Heart right ventricle (tissue), 16 donors: ENCODE measurements at regions not wholly inside any gene's neighbourhood (a gene's known extent, or its start where the extent isn't known, plus 50 kb on each side); places are given as distances from the start of the nearest gene placed in this dataset.

Experiments
- ATAC-seq, 8 donors: fragments of 200-7000 bp; cut with Tn5 transposase; one replicate each; pipeline ENCODE4 v1.9.1; 2020; ENCODE audit warnings: mild to moderate bottlenecking in 8 of 8, moderate library complexity in 8 of 8, moderate number of reproducible peaks in 1 of 8
- DNase-seq, 2 donors: peaks; one replicate each; pipeline ENCODE4 v3.0.0-alpha.2; 2020
- H3K27ac ChIP-seq, 10 donors: fragments of 200-600 bp; sonication (generic) in 2 of 10; one replicate each; pipeline versions ENCODE4 v1.5.0 to v1.8.0; 2020 to 2022; ENCODE audit warnings: mild to moderate bottlenecking in 3 of 10
- H3K27me3 ChIP-seq, 7 donors: fragments of 200-600 bp; one replicate each; pipeline ENCODE4 v1.8.0; 2021 to 2022; ENCODE audit warnings: mild to moderate bottlenecking in 2 of 7
- H3K36me3 ChIP-seq, 9 donors: fragments of 200-600 bp; sonication (generic) in 1 of 9; one replicate each; pipeline versions ENCODE4 v1.5.0 to v1.8.0; 2020 to 2022; ENCODE audit warnings: mild to moderate bottlenecking in 2 of 9
- H3K4me1 ChIP-seq, 9 donors: fragments of 200-600 bp; sonication (generic) in 1 of 9; one replicate each; pipeline versions ENCODE4 v1.5.0 to v1.8.0; 2020 to 2022; ENCODE audit warnings: mild to moderate bottlenecking in 4 of 9
- H3K4me3 ChIP-seq, 10 donors: fragments of 200-600 bp; sonication (generic) in 2 of 10; one replicate each; pipeline versions ENCODE4 v1.5.0 to v1.8.0; 2020 to 2022; ENCODE audit warnings: mild to moderate bottlenecking in 7 of 10, moderate library complexity in 2 of 10
- H3K9me3 ChIP-seq, 11 donors: fragments of 200-600 bp in 10 of 11; sonication (generic) in 2 of 11; one replicate each; pipeline versions ENCODE4 v1.5.0 to v1.8.0; 2013 to 2022; ENCODE audit warnings: mild to moderate bottlenecking in 2 of 11, control low read depth in 1 of 11, moderate library complexity in 1 of 11
- WGBS, 2 donors: extraction: QIAGEN DNeasy Blood & Tissue Kit; methylation state at CpG; one replicate each; pipeline ENCODE4 v1.1.7; 2013; ENCODE audit warnings: inconsistent platforms in 1 of 2; 5-methylcytosine and 5-hydroxymethylcytosine counted together
- intact Hi-C, 10 donors: fragments of 100-400 bp; cut with DNase I; formaldehyde crosslinking; loops; one replicate each; pipeline versions ENCODE4 v1.11.1 to v1.14.2; 2022
- TF ChIP-seq, protein P1 (sequence below), 9 donors: fragments of 200-600 bp; sonication (generic) in 2 of 9; IDR thresholded peaks; one replicate each; pipeline versions ENCODE4 v1.5.0 to v1.8.0; 2021 to 2022; ENCODE audit warnings: antibody characterized with exemption in 9 of 9, mild to moderate bottlenecking in 5 of 9, moderate library complexity in 1 of 9
- donor health status: Arrhythmogenic right ventricular cardiomyopathy.
- donor health status: ischemic (EF 13 %, LVEDD 7.1; RV severe dilation, severe dysfunction).
- donor health status: healthy with polysubstance abuse.
- donor health status: DM: no; HTN: yes; CAD: no.
- donor health status: DM: no; HTN: no; CAD: no.
- donor health status: ischemic (EF 25% LVEDD 6.9; RV normal size, moderate dysfunction).
- donor health status: ischemic (EF 25% LVEDD 5.7; RV mildly dilated, moderate dysfunction).
- donor health status: healthy.
- donor health status: DM: yes; HTN: yes; CAD: no.
- donor health status: Ischemic cardiomyopathy.
- donor health status: ischemic (EF 35%, LVEDD 5.7; RV mildly dilated, moderate dysfunction).
- donor health status: nonischemic (EF 11% LVEDD 7.7; RV severe dilation, severe dysfunction).
- donor health status: DM: yes; HTN: yes; CAD: no.
- donor health status: PGD.
- donor health status: ischemic (EF 29% LVEDD 5.4; RV normal size, mild dysfunction).
- donor health status: nonischemic (EF 23%, LVEDD 6.1; RV moderate dilation, normal function).

DNA sequence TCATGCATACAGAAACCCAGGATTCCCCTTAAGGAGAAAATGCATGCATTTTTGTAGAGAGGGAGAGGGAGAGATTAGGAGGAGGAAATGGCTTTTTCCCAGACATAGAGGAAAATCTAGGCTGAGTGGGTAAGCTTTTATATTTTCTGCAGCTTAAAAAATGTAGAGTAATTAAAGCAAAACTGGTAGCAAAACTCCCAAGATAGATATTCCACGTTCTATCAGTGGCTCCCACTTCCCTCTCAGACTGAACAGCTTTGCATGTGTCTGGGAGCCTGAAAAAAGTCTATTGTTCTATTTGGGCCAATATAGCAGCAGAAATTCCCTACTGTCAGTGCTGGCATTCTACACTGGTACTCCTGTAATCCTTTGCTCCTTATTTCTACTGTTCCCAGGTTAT lies 110.8 kb upstream of the CADPS start:
- intact Hi-C loops = no loop called here
- H3K9me3 ChIP-seq = no peaks in the 10 kb centered on the region
- H3K4me1 ChIP-seq = no peaks in the 10 kb centered on the region
- 44 to 52% methylated on average over 1 of the region's 1 CpG for WGBS, 2 donors
- ATAC-seq (no peak), DNase-seq (no peak)
- no peak overlapping the region for H3K4me3 ChIP-seq
- no peaks in the 10 kb centered on the region for H3K36me3 ChIP-seq
- H3K27me3 ChIP-seq = no peaks in the 10 kb centered on the region
- no peak overlapping the region for H3K27ac ChIP-seq
- TF ChIP-seq, protein P1, sequence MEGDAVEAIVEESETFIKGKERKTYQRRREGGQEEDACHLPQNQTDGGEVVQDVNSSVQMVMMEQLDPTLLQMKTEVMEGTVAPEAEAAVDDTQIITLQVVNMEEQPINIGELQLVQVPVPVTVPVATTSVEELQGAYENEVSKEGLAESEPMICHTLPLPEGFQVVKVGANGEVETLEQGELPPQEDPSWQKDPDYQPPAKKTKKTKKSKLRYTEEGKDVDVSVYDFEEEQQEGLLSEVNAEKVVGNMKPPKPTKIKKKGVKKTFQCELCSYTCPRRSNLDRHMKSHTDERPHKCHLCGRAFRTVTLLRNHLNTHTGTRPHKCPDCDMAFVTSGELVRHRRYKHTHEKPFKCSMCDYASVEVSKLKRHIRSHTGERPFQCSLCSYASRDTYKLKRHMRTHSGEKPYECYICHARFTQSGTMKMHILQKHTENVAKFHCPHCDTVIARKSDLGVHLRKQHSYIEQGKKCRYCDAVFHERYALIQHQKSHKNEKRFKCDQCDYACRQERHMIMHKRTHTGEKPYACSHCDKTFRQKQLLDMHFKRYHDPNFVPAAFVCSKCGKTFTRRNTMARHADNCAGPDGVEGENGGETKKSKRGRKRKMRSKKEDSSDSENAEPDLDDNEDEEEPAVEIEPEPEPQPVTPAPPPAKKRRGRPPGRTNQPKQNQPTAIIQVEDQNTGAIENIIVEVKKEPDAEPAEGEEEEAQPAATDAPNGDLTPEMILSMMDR (IDR thresholded peaks at IDR 0.05) = no peak

DNA sequence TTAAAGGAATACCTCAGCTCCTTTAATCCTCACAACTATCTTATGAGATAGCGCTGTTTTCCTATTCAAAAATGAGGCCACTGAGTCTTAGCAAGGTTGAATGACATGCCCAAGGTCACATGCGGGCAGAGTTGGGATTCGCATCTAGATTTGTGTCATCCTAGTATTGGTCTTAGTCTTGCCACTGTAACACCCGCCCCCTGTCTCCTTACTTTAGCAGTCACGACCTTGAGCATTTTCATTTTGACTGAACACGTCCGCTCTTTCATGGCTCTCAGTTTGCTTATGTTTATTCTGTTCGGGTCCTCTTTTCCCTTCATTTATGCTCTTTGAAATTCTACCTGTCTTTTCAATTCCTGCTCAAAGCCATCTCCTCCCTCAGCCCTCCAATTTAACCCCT lies 112.5 kb upstream of the CADPS start:
- no peaks in the 10 kb centered on the region for H3K36me3 ChIP-seq
- H3K9me3 ChIP-seq = no peaks in the 10 kb centered on the region
- no peaks in the 10 kb centered on the region for H3K27me3 ChIP-seq
- TF ChIP-seq, protein P1 (IDR thresholded peaks at IDR 0.05) = no peak
- 87 to 88% methylated on average over 8 of the region's 8 CpGs for WGBS, 2 donors
- intact Hi-C loops = no loop called here
- H3K27ac ChIP-seq = no peak overlapping the region
- no peak for DNase-seq
- no peaks in the 10 kb centered on the region for H3K4me1 ChIP-seq
- no peak for ATAC-seq
- H3K4me3 ChIP-seq = no peak overlapping the region

DNA sequence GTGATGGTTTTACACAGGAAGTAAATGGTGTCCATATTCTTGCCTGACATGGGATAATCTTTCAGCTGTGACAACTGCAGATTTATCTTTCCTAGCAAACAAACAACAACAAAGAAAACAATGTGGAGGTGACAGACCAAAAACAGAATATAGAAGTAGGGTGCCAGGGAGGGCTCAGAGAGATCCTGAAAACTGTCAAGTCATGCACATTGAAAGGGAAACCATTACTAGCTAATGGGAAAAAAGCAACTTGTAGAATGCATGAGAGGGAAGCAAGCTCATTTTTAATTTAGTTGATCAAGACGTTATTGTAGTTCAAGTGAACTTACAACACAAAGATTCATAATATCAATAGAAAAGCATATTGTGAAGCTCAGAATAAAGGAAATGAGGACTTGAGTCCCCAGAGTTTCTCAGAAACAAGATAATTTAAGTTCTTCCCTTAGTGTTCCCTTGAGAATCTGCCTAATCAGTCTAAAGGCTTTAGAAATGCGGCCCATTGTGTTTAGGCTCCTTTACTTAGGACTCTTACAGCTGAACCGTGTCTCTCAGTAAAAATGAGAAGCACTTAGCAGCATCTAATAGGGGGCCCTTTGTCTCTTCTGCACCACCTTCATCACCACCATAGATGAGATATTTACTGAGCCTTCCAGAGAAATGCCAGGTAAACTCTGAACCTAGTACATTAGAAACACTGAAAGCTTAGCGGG lies 115.6 kb upstream of the CADPS start:
- Histone ChIP-seq H3K27ac (no peak overlapping the region), H3K27me3 (no peaks in the 10 kb centered on the region), H3K4me3 (no peak overlapping the region), H3K4me1 (no peaks in the 10 kb centered on the region), H3K9me3 (no peaks in the 10 kb centered on the region), H3K36me3 (no peaks in the 10 kb centered on the region)
- 68 to 73% methylated on average over 4 of the region's 4 CpGs for WGBS, 2 donors
- DNase-seq (no peak), ATAC-seq (no peak)
- intact Hi-C loops = no loop called here
- TF ChIP-seq, protein P1 (IDR thresholded peaks at IDR 0.05) = no peak

DNA sequence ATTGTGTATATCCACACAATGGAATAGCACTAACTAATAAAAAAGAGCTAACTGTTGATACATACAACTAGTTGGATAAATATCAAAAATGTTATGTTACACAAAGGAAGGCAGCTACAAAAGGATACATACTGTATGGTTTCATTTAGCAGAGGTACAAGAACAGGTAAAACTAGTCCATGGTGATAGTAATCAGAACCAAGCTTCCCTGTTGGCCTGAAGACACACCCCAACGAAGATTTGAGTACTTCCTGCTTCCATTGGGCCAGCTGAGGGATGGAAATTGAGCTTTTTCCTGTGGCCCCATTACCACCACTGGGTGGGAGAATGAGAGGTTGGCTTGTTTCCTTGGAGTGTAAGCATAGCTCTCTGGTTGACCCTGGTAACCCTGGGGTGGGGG lies 117.3 kb upstream of the CADPS start:
- WGBS, 2 donors = 50 to 56% methylated on average over 1 of the region's 1 CpG

More for the DNA sequence above, 117.3 kb upstream of the CADPS start:
- no peak overlapping the region for H3K4me3 ChIP-seq
- no peaks in the 10 kb centered on the region for H3K27me3 ChIP-seq
- H3K36me3 ChIP-seq = no peaks in the 10 kb centered on the region
- no peak for DNase-seq
- ATAC-seq = no peak
- H3K4me1 ChIP-seq = no peaks in the 10 kb centered on the region
- TF ChIP-seq, protein P1 (IDR thresholded peaks at IDR 0.05) = no peak
- no peaks in the 10 kb centered on the region for H3K9me3 ChIP-seq
- intact Hi-C loops = no loop called here
- no peak overlapping the region for H3K27ac ChIP-seq
